ENCODE measurements at regions not wholly inside any gene's neighbourhood (a gene's known extent, or its start where the extent isn't known, plus 50 kb on each side); places are given as distances from the start of the nearest gene placed in this dataset.

- no peak overlapping the region for H3K27ac ChIP-seq
- no peak overlapping the region for H3K4me3 ChIP-seq
- no peaks in the 10 kb centered on the region for H3K36me3 ChIP-seq
- intact Hi-C loops (cut with DNase I; ENCODE audit: low total_unique reads) (no loop called here), in situ Hi-C loops (cut with MboI; ENCODE audit: low pct_ligation_motif_present in 1 of 4, low pct_unique_long_range_greater_than_20kb in 1 of 4, low sequenced_read_pairs in 3 of 4) (no loop called here)
- H3K4me1 ChIP-seq: peaks cover 0 to 21% (median 2%) of the 10 kb centered on the region in 4 donors
- no peaks in the 10 kb centered on the region for H3K9me3 ChIP-seq
- no peak for DNase-seq
- TF ChIP-seq POLR2A (IDR thresholded peaks at IDR 0.05) (no peak), EP300 (IDR thresholded peaks at IDR 0.05; ENCODE audit: low read depth) (no peak), CTCF (IDR thresholded peaks at IDR 0.05) (no peak), POLR2AphosphoS5 (IDR thresholded peaks at IDR 0.05) (no peak)
- H3K27me3 ChIP-seq: no peaks in the 10 kb centered on the region
- WGBS, 2 donors (ENCODE audit: low coverage in 1 of 2): 70 to 82% methylated on average over 3 to 5 of the region's 5 CpGs
Observed at GRCh38 chr11:15476371-15476917, 361.7 kb downstream of the INSC start.

- 51 to 80% methylated on average over 2 of the region's 2 CpGs for WGBS, 2 donors (ENCODE audit: low coverage in 1 of 2)
- no peaks in the 10 kb centered on the region for H3K9me3 ChIP-seq
- intact Hi-C loops (cut with DNase I; ENCODE audit: low total_unique reads) (no loop called here), in situ Hi-C loops (cut with MboI; ENCODE audit: low pct_ligation_motif_present in 1 of 4, low pct_unique_long_range_greater_than_20kb in 1 of 4, low sequenced_read_pairs in 3 of 4) (no loop called here)
- TF ChIP-seq POLR2AphosphoS5 (IDR thresholded peaks at IDR 0.05) (no peak), CTCF (IDR thresholded peaks at IDR 0.05) (no peak), EP300 (IDR thresholded peaks at IDR 0.05; ENCODE audit: low read depth) (no peak), POLR2A (IDR thresholded peaks at IDR 0.05) (no peak)
- no peaks in the 10 kb centered on the region for H3K36me3 ChIP-seq
- H3K27ac ChIP-seq: no peak overlapping the region
- no peaks in the 10 kb centered on the region for H3K27me3 ChIP-seq
- no peak overlapping the region for H3K4me3 ChIP-seq
- no peaks in the 10 kb centered on the region for H3K4me1 ChIP-seq
- DNase-seq: no peak
Observed at GRCh38 chr11:15481871-15482270, 367.1 kb downstream of the INSC start.

- in situ Hi-C loops (cut with MboI; ENCODE audit: low pct_ligation_motif_present in 1 of 4, low pct_unique_long_range_greater_than_20kb in 1 of 4, low sequenced_read_pairs in 3 of 4): no loop called here
- WGBS, 2 donors (ENCODE audit: low coverage in 1 of 2): 56 to 67% methylated on average over 1 of the region's 1 CpG
- Histone ChIP-seq H3K4me1 (no peaks in the 10 kb centered on the region), H3K36me3 (no peaks in the 10 kb centered on the region), H3K4me3 (no peak overlapping the region), H3K27ac (no peak overlapping the region), H3K9me3 (no peaks in the 10 kb centered on the region), H3K27me3 (no peaks in the 10 kb centered on the region)
- DNase-seq: no peak
- intact Hi-C loops (cut with DNase I; ENCODE audit: low total_unique reads): no loop called here
- TF ChIP-seq CTCF (IDR thresholded peaks at IDR 0.05): no peak
- TF ChIP-seq EP300 (IDR thresholded peaks at IDR 0.05; ENCODE audit: low read depth): no peak
- no peak for TF ChIP-seq POLR2A (IDR thresholded peaks at IDR 0.05)
- TF ChIP-seq POLR2AphosphoS5 (IDR thresholded peaks at IDR 0.05): no peak
Observed at GRCh38 chr11:15483205-15483604, 368.5 kb downstream of the INSC start.

GRCh38 chr11:15484398-15484797 is 369.7 kb downstream of the INSC start:
- no peaks in the 10 kb centered on the region for H3K4me1 ChIP-seq
- intact Hi-C loops (cut with DNase I; ENCODE audit: low total_unique reads): no loop called here
- H3K4me3 ChIP-seq: no peak overlapping the region
- no peaks in the 10 kb centered on the region for H3K27me3 ChIP-seq
- in situ Hi-C loops (cut with MboI; ENCODE audit: low pct_ligation_motif_present in 1 of 4, low pct_unique_long_range_greater_than_20kb in 1 of 4, low sequenced_read_pairs in 3 of 4): no loop called here
- H3K9me3 ChIP-seq: no peaks in the 10 kb centered on the region
- whole genome bisulfite sequencing, 2 donors (ENCODE audit: low coverage in 1 of 2): 42 to 46% methylated on average over 2 of the region's 2 CpGs
- TF ChIP-seq EP300 (IDR thresholded peaks at IDR 0.05; ENCODE audit: low read depth) (no peak), POLR2A (IDR thresholded peaks at IDR 0.05) (no peak), CTCF (IDR thresholded peaks at IDR 0.05) (no peak), POLR2AphosphoS5 (IDR thresholded peaks at IDR 0.05) (no peak)
- H3K36me3 ChIP-seq: no peaks in the 10 kb centered on the region
- H3K27ac ChIP-seq: no peak overlapping the region
- no peak for DNase-seq
